GM21717 (cell line): ENCODE measurements at regions not wholly inside any gene's neighbourhood (a gene's known extent, or its start where the extent isn't known, plus 50 kb on each side); places are given as distances from the start of the nearest gene placed in this dataset.

Experiments used
- ATAC-seq: cut with Tn5 transposase; IDR thresholded peaks from one replicate; pipeline ENCODE4 v1.9.1; 2021; ENCODE audit warnings: mild to moderate bottlenecking, moderate library complexity; ENCODE audit not compliant: unreplicated experiment

- no peak for ATAC-seq
These were observed 620.0 kb downstream of the RAPGEF2 start for GRCh38 chr4:159722918-159723317.

GRCh38 chr4:159723341-159724048 is 620.6 kb downstream of the RAPGEF2 start:
- ATAC-seq, result no peak

DNA sequence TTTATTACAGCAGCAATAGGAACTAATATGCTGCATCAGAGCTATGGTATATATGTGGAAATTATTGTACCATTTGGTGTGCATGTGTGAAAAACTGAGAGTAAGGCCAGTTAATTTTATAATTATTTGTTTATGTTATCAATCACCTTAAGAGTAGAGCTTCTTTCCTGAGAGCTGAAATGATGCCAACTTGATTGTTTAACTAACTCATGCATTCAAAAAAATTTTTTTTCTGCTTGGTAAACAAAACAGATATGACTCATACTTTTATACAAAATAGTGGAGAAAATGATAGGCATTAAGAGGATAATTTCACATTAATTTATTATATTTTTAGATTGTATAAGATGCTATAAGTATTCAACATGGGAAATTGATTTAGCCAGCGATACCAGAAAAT is 622.7 kb downstream of the RAPGEF2 start:
- ATAC-seq, result no peak

DNA sequence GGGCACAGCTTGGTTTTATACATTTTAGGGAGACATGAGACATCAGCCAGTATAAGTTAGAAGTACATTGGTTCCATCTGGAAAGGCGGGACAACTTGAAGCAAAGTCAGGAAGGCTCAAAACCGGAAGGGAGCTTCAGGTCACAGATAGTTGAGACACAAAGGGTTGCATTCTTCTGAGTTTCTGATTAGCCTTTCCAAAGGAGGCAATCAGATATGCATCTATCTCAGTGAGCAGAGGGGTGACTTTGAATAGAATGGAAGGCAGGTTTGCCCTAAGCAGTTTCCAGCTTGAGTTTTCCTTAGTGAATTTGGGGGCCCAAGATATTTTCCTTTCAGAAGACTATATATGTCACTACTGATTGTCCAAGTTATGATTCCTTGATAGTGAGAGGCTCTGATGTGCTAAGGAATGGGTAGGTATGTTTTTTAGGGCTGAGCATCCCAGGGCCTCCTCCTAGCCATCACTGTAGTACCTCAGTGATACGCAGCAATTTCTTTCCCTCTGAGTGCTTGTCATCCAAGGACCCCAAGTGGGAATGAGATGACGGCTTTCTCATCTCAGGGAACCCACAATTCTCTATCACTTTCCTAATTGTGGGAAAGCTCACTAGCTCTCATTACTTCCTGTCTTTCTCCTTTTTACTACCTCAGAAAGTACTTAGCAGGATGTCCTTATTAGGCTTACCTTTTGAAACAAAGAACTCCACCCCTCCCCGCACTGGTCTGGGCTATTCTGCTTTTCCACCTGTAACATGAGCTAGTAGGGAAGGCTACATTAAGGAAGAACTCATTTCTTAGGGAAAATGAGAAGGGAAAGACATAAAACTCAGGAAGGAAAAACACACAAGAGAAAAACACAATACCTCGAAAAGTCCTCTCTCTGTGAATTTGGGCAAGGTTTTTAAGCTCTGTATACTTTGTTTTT is 632.7 kb downstream of the RAPGEF2 start:
- ATAC-seq, result no peak

GRCh38 chr4:159736411-159736810 is 633.5 kb downstream of the RAPGEF2 start:
- ATAC-seq, result no peak

DNA sequence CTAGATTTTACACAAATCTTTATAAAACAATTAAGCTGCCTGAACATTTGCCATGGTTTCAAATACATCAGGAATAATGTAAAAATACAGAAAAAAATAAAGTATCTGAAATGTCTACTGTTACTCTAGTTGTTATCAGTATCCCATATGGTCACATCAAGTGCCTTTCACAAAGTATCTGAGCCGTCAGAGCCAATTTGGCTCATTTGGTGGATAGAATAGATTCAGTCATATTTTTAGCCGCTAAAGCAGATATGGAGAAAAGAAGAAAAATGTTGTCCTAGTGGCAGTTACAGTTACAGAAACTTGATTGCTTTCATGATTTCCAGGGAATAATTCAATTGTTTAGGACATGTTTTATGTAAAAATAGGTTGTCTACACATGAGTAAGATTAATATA is 641.1 kb downstream of the RAPGEF2 start:
- ATAC-seq, result no peak

DNA sequence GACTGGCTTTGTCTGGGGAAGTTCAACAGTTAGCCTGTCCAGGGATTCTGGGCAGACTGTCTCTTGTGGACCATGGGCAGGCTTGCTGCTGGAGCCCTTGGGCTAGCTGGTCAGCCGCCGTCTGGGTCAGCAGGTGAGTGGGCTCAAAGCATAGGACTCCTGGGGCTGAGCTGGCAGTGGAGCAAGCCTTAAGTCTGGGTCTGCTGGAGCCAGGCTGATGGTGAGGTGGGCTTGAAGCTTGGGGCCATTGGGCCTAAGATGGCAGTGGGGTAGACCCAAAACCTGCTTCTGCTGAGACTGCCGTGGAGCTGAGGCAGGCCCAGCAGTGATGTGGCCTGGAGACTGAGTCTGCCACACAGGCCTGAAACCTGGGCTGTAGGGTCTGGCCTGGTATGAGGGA is 645.1 kb downstream of the RAPGEF2 start:
- ATAC-seq, result no peak

- ATAC-seq, result no peak
These were observed 646.1 kb downstream of the RAPGEF2 start for GRCh38 chr4:159748834-159749444.

DNA sequence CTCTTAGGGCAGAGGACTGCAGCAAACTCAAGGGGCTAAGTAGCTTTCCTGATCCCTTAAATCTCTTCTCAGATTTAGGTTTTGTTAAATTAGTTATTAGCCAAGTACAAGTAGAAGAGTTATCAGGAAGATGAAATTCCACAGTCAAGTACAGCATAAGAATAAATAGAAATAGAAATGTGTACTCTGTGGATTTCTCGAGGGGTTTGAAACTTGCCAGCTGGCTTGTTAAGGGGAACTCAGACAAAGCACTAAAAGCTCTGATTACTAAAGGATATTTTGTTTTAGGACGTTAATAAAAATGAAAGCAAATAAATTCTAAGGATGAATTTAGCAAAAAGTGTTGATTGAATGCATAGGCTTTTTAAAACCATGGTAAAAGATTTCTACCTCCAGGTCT is 654.6 kb downstream of the RAPGEF2 start:
- no peak for ATAC-seq

- ATAC-seq, result no peak
These were observed 655.2 kb downstream of the RAPGEF2 start for GRCh38 chr4:159758061-159758460.

DNA sequence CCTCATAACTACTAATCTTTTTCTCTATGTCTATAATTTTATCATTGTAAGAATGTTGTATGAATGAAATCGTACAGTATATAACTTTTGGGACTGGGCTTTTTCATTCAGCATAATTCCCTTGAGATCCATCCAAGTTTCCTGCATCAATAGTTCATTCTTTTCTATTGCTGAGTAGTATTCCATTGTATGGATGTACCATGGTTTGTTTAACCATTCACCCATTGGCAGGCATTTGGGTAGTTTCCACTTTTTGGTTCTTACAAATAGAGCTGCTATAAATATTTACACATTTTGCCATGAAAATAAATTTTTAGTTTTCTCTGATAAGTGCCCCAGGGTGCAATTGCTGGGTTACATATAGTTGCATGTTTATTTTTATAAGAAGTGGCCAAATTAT is 659.8 kb downstream of the RAPGEF2 start:
- no peak for ATAC-seq

GRCh38 chr4:159764343-159764952 is 661.6 kb downstream of the RAPGEF2 start:
- peak; percentile 82 for ATAC-seq

DNA sequence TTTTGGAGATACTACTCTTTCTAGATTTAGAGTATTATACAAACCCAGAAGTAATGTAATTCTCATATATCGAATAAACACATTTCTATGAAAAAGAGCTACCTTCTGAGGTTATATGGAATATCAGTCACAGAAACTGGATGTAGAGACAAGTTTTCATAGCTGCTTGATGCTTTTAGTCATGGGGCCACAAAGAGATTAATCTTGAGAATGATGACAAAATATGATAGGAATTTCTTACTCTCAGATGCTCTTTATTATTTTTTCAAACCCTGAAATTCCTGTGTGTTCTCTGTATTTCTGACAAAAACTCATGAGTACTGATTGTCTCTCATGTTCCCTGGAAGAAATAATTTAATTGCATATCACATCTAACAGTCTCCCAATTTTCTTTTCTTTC is 662.5 kb downstream of the RAPGEF2 start:
- ATAC-seq, result no peak

- peak; percentile 56 for ATAC-seq
These were observed 663.4 kb downstream of the RAPGEF2 start for GRCh38 chr4:159766241-159766640.

GRCh38 chr4:159767406-159767805 is 664.5 kb downstream of the RAPGEF2 start:
- no peak for ATAC-seq

GRCh38 chr4:159768016-159768415 is 665.1 kb downstream of the RAPGEF2 start:
- ATAC-seq, result no peak

GRCh38 chr4:159770401-159770800 is 667.5 kb downstream of the RAPGEF2 start:
- ATAC-seq, result no peak

DNA sequence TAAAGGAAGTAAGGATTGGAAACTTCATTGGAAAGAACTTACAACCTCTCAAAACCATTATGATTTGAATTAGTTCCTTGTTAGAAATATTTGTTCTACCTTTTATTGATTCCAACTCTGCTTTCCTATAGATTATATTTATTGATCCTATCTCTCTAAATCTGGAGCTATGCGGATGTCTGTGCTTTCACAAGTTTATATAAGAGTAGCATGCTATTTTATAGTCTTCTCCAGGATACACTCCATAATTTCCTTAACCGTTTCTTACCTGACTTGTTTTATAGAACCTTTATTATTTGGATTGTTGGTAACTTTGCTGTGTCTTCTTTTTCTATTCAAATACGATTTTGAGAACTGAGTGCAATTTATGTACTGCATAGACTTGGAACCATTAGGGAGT is 668.1 kb downstream of the RAPGEF2 start:
- no peak for ATAC-seq

GRCh38 chr4:159776961-159777360 is 674.1 kb downstream of the RAPGEF2 start:
- ATAC-seq, result no peak

DNA sequence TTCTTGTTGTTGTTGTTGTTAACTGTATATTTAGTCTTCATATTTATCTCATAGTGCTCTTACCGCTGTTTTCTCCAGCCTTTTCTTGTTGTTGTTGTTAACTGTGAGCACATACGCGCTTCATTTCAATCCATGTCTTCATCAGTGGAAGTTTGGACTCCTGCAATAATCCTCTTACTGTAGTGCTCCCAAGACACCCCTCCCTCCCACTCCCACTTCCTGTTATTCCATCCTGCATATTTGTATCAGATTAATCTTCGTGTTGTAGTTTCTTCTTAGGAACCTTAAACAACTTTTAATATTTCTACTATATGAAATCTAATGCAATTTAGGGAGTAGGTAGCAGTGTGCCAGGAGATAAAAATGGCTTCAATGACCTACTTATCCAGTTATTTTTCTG is 674.8 kb downstream of the RAPGEF2 start:
- no peak for ATAC-seq

DNA sequence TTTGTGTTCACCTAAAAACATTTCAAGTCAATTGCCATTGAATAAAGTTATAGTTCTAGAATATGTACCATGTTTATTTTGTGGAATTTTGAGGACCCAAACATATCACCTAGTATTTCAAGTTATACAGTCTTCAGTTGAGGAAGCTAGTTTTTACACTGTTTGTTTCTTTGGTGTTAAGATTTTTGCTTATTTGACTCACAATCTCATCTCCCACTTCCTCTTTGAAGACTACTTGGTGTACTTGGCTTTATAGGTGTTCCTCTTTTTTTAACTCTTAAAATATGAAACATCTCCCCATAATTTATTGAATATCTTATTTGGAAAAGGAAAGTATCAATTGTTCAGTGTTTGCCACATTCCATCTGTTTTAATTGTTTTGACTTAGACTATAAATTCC is 675.4 kb downstream of the RAPGEF2 start:
- peak; percentile 63 for ATAC-seq
